AG09319 (cell line): ENCODE measurements at regions not wholly inside any gene's neighbourhood (a gene's known extent, or its start where the extent isn't known, plus 50 kb on each side); places are given as distances from the start of the nearest gene placed in this dataset.

Experiments used
- DNase-seq: peaks from one replicate; pipeline ENCODE4 v3.0.0-alpha.2; 2010; ENCODE audit warnings: low read depth; ENCODE audit errors: extremely low read depth
- CTCF ChIP-seq: IDR thresholded peaks from 2 replicates; pipeline ENCODE4 v1.5.1; 2011; ENCODE audit warnings: low read depth, mild to moderate bottlenecking, inconsistent platforms, low read length, moderate library complexity

GRCh38 chr3:80213086-80213485, 445.3 kb upstream of the ROBO1 start:
- TF ChIP-seq CTCF = no peak
- no peak for DNase-seq

GRCh38 chr3:80192936-80193335, 425.1 kb upstream of the ROBO1 start:
- no peak for DNase-seq
- TF ChIP-seq CTCF = no peak

GRCh38 chr3:80190051-80190450, 422.3 kb upstream of the ROBO1 start:
- DNase-seq = no peak
- no peak for TF ChIP-seq CTCF

GRCh38 chr3:80187981-80188380, 420.2 kb upstream of the ROBO1 start:
- no peak for DNase-seq
- no peak for TF ChIP-seq CTCF

GRCh38 chr3:80159990-80160506, 392.2 kb upstream of the ROBO1 start:
- no peak for DNase-seq
- TF ChIP-seq CTCF = no peak

GRCh38 chr3:80158332-80158731, 390.5 kb upstream of the ROBO1 start:
- no peak for TF ChIP-seq CTCF

GRCh38 chr3:80157546-80157945, 389.7 kb upstream of the ROBO1 start:
- DNase-seq = no peak
- TF ChIP-seq CTCF = no peak

More at GRCh38 chr3:80158332-80158731, 390.5 kb upstream of the ROBO1 start:
- no peak for DNase-seq
